Fibroblast of lung (primary cell): ENCODE measurements at regions not wholly inside any gene's neighbourhood (a gene's known extent, or its start where the extent isn't known, plus 50 kb on each side); places are given as distances from the start of the nearest gene placed in this dataset.

Source experiments
- DNase-seq, 2 donors: peaks; one replicate each; pipeline versions ENCODE4 v3.0.0 to v3.0.0-alpha.2; 2010; ENCODE audit warnings: low read depth in 2 of 2
- H2AFZ ChIP-seq: 2 replicates; pipeline ENCODE4 v1.5.1; 2012; ENCODE audit warnings: low read length, control low read depth, inconsistent platforms
- H3K27ac ChIP-seq: 2 replicates; pipeline ENCODE4 v1.5.1; 2011; ENCODE audit warnings: low read length, control low read depth; ENCODE audit not compliant: insufficient read depth
- H3K27me3 ChIP-seq: 2 replicates; pipeline ENCODE4 v1.5.1; 2011; ENCODE audit warnings: mild to moderate bottlenecking, low read length; ENCODE audit not compliant: control insufficient read depth, insufficient read depth
- H3K36me3 ChIP-seq: 2 replicates; pipeline ENCODE4 v1.5.1; 2011; ENCODE audit warnings: low read length; ENCODE audit not compliant: control insufficient read depth, insufficient read depth
- H3K4me1 ChIP-seq: 2 replicates; pipeline ENCODE4 v1.5.1; 2011; ENCODE audit warnings: low read length; ENCODE audit not compliant: control insufficient read depth, insufficient read depth; ENCODE audit errors: extremely low read depth
- H3K4me2 ChIP-seq: 2 replicates; pipeline ENCODE4 v1.5.1; 2011; ENCODE audit warnings: low read length, control low read depth; ENCODE audit not compliant: insufficient read depth; ENCODE audit errors: extremely low read depth
- H3K4me3 ChIP-seq, 4 experiments: fragments of 200-600 bp in 1 of 4; sonication (generic) in 1 of 4; replicated peaks in 1 of 4; 2 replicates each; pipeline ENCODE4 v1.5.1; 2011 to 2016; ENCODE audit warnings: low read length in 4 of 4, low read depth in 3 of 4, mild to moderate bottlenecking in 3 of 4, control low read depth in 2 of 4, inconsistent platforms in 1 of 4, mixed read lengths in 1 of 4; ENCODE audit not compliant: insufficient read depth in 1 of 4; ENCODE audit errors: control extremely low read depth in 1 of 4
- H3K79me2 ChIP-seq: 2 replicates; pipeline ENCODE4 v1.5.1; 2012; ENCODE audit warnings: mild to moderate bottlenecking, low read length, inconsistent platforms; ENCODE audit not compliant: control insufficient read depth, insufficient read depth
- H3K9ac ChIP-seq: 2 replicates; pipeline ENCODE4 v1.5.1; 2011; ENCODE audit warnings: mild to moderate bottlenecking, low read length, control low read depth; ENCODE audit not compliant: insufficient read depth
- H3K9me3 ChIP-seq: 2 replicates; pipeline ENCODE4 v1.5.1; 2012; ENCODE audit warnings: low read depth, low read length; ENCODE audit not compliant: control insufficient read depth, insufficient read depth
- H4K20me1 ChIP-seq: 2 replicates; pipeline ENCODE4 v1.5.1; 2011; ENCODE audit warnings: low read length; ENCODE audit not compliant: control insufficient read depth, insufficient read depth; ENCODE audit errors: extremely low read depth
- EZH2 ChIP-seq: IDR thresholded peaks from 2 replicates; pipeline ENCODE4 v1.5.1; 2012; ENCODE audit warnings: low read length, control low read depth, mild to moderate bottlenecking; ENCODE audit errors: missing control alignments
- TF ChIP-seq, protein P1 (sequence below), 2 donors: IDR thresholded peaks in 1 of 2; conservative IDR thresholded peaks in 1 of 2; 1 replicate in 1 of 2; 2 replicates in 1 of 2; pipeline ENCODE4 v1.5.1; 2011 to 2012; ENCODE audit warnings: low read length in 2 of 2, control low read depth in 1 of 2, inconsistent platforms in 1 of 2, low read depth in 1 of 2, mild to moderate bottlenecking in 1 of 2

GRCh38 chr2:70360661-70361270 is 58.9 kb upstream of the FAM136A start:
- H2AFZ ChIP-seq: no peak overlapping the region
- no peaks in the 10 kb centered on the region for H4K20me1 ChIP-seq
- no peak overlapping the region for H3K4me3 ChIP-seq
- H3K4me2 ChIP-seq: no peak overlapping the region
- H3K27me3 ChIP-seq: no peaks in the 10 kb centered on the region
- H3K4me1 ChIP-seq: no peaks in the 10 kb centered on the region
- no peaks in the 10 kb centered on the region for H3K36me3 ChIP-seq
- no peak for TF ChIP-seq EZH2
- TF ChIP-seq, protein P1, sequence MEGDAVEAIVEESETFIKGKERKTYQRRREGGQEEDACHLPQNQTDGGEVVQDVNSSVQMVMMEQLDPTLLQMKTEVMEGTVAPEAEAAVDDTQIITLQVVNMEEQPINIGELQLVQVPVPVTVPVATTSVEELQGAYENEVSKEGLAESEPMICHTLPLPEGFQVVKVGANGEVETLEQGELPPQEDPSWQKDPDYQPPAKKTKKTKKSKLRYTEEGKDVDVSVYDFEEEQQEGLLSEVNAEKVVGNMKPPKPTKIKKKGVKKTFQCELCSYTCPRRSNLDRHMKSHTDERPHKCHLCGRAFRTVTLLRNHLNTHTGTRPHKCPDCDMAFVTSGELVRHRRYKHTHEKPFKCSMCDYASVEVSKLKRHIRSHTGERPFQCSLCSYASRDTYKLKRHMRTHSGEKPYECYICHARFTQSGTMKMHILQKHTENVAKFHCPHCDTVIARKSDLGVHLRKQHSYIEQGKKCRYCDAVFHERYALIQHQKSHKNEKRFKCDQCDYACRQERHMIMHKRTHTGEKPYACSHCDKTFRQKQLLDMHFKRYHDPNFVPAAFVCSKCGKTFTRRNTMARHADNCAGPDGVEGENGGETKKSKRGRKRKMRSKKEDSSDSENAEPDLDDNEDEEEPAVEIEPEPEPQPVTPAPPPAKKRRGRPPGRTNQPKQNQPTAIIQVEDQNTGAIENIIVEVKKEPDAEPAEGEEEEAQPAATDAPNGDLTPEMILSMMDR (conservative IDR thresholded peaks at IDR 0.05 in 1 of 2, IDR thresholded peaks at IDR 0.05 in 1 of 2; ENCODE audit: low read depth in 1 of 2, low read length in 2 of 2): no peak
- no peak for DNase-seq
- no peak overlapping the region for H3K9ac ChIP-seq
- H3K79me2 ChIP-seq: no peaks in the 10 kb centered on the region
- no peak overlapping the region for H3K27ac ChIP-seq
- H3K9me3 ChIP-seq: no peaks in the 10 kb centered on the region

- no peaks in the 10 kb centered on the region for H3K9me3 ChIP-seq
- H3K4me1 ChIP-seq: no peaks in the 10 kb centered on the region
- H2AFZ ChIP-seq: no peak overlapping the region
- no peaks in the 10 kb centered on the region for H4K20me1 ChIP-seq
- H3K79me2 ChIP-seq: no peaks in the 10 kb centered on the region
- H3K27ac ChIP-seq: no peak overlapping the region
- peak in 1 of 2 donors; percentile 23 for DNase-seq
- TF ChIP-seq, protein P1 (conservative IDR thresholded peaks at IDR 0.05 in 1 of 2, IDR thresholded peaks at IDR 0.05 in 1 of 2; ENCODE audit: low read depth in 1 of 2, low read length in 2 of 2): no peak
- TF ChIP-seq EZH2: no peak
- no peak overlapping the region for H3K4me2 ChIP-seq
- no peak overlapping the region for H3K9ac ChIP-seq
- no peaks in the 10 kb centered on the region for H3K36me3 ChIP-seq
- H3K27me3 ChIP-seq: no peaks in the 10 kb centered on the region
- no peak overlapping the region for H3K4me3 ChIP-seq
Observed at GRCh38 chr2:70357684-70358071, 55.8 kb upstream of the FAM136A start.

DNA sequence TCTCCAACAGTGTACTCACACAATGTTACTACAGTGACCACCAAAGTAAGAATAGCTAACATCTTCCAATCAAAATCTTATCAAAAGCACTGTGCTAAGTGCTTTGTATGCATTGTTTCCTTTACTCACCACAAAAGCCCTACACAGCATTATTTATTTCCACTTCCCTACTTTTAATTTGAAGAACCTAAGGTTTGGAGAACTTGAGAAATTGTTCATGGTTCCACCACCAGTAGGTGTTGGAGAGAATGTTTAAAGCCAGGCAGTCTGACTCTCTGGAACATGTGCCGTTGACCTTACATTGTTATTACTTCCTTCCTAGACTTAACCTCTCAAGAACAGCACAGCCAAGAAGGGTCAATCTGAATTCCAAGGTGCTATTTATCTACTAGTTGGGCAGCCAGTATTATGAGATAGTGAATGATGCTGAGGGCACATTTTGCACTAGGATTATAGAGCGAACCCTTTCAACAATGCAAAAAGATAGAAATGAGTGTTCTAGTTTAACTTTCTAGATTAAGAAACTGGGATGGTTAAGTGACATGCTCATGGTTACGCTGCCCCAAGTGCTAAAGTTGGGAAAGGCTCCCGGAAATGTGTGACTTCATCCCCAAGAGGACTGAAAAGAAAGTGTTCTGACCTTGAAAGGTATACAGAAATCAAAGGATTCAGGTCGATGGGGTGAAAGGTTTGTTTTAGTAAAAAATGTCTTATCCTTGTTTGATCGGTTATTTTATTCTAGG is 55.2 kb upstream of the FAM136A start:
- Histone ChIP-seq H3K27me3 (no peaks in the 10 kb centered on the region), H3K27ac (no peak overlapping the region), H3K4me2 (no peak overlapping the region), H3K9me3 (no peaks in the 10 kb centered on the region), H3K36me3 (no peaks in the 10 kb centered on the region), H2AFZ (no peak overlapping the region), H3K79me2 (no peaks in the 10 kb centered on the region), H3K4me1 (no peaks in the 10 kb centered on the region), H3K9ac (no peak overlapping the region), H3K4me3 (no peak overlapping the region), H4K20me1 (no peaks in the 10 kb centered on the region)
- TF ChIP-seq, protein P1 (conservative IDR thresholded peaks at IDR 0.05 in 1 of 2, IDR thresholded peaks at IDR 0.05 in 1 of 2; ENCODE audit: low read depth in 1 of 2, low read length in 2 of 2): no peak
- DNase-seq: no peak
